NCI-H2227 treated with DMSO at 0.1 percent for 48 hours (cell line): ENCODE measurements at regions not wholly inside any gene's neighbourhood (a gene's known extent, or its start where the extent isn't known, plus 50 kb on each side); places are given as distances from the start of the nearest gene placed in this dataset.
"Not testable (repeated sequence)": the region's sequence is repeated elsewhere in the genome, so short reads cannot be mapped to it uniquely, and the experiment has no call there.

Experiments used
- DNase-seq: peaks from one replicate; lab custom pipeline; 2025; lab: John Stamatoyannopoulos, UW

DNA sequence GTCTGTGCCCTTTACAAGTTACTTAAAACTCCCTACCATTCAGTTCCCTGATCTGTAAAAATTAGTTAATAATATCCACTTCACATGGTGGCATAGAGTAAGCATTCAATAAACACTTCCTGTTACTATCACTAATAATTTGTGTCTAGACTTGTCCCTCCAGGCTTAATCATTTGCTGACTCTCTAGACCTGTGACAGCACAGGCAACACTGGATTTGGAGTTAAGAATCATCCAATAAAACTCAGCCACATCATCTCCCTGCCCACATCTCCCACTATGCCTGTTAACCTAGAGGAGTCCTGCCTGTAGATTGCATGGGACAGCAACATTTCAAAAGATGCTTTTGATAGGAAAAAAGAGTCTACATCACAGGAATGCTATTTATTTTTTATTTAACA lies 564.6 kb downstream of the MFSD1 start:
- no peak for DNase-seq

GRCh38 chr3:159371961-159372360 lies 570.1 kb downstream of the MFSD1 start:
- no peak for DNase-seq

- DNase-seq = no peak
Observed at GRCh38 chr3:159378396-159379194, 576.7 kb downstream of the MFSD1 start.

DNA sequence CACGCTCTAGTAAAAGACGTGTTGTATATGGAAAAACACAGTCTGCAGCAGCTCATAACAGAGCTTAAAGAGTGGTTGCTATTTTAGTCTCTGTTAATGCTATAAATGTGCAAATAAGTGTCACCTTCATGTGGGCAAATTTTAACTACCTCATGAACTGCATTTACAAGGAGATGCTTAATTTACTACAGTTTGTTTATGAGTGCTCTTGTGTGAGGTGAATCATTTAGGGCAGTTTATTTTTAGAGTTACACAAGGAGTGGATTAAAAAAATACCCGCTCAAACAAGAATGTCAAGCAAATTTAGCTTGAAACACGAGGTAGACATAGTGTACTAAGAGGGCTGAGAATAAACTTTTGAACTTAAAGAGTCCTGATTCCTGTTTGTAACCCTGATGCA lies 579.0 kb downstream of the MFSD1 start:
- DNase-seq = no peak

GRCh38 chr3:159390656-159391212 lies 588.9 kb downstream of the MFSD1 start:
- no peak for DNase-seq

- DNase-seq = not testable (repeated sequence)
Observed at GRCh38 chr3:159397683-159398082, 591.0 kb upstream of the IL12A start.

- DNase-seq = no peak
Observed at GRCh38 chr3:159401069-159401468, 587.6 kb upstream of the IL12A start.

DNA sequence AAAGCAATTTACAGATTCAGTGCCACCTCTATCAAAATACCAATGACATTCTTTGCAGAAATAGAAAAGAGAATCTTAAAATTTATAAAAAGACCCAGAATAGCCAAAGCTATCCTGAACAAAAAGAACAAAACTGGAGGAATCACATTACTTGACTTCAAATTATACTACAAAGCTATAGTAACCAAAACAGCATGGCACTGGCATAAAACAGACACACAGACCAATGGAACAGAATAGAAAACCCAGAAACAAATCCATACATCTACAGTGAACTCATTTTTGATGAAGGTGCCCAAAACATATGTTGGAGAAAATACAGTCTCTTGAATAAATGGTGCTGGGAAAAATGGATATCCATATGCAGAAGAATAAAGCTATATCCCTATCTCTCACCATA lies 578.9 kb upstream of the IL12A start:
- DNase-seq = not testable (repeated sequence)

DNA sequence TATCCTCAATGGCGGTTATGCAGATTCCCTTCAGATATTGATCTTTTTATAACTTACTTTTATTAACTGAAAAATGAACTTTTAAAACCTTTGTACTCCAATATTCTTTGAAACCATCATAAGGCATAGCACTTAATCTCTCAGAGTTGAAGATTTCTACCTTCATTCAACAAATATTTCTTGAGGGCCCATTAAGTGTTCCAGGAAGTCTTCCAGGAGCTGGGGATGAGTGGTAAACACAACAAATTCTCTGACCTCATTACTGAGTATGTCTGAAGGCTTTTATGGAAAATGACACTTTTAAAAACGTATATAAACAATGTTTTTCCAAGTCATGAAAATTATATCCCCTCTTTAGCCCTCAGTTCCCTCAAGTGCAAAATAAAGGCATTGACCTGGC lies 575.3 kb upstream of the IL12A start:
- no peak for DNase-seq

DNA sequence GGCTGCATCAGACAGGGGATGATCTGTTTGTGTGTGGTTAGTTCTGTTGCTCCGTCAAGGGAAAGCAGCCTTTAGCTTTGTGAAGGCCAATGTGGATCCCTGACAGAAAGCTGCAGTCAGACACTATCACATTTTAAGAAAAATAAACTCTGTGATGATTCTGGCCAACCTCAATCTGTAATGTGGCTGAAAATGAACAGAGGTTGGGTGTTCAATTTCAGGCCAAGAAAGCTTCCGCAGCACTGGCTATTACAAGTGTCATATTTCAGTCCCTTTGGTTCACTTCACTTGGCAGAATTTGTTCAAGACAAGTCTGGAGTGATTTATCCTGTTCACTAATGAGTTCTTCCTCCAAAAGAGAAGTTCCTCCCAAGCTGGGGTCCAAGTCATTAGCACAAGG lies 571.8 kb upstream of the IL12A start:
- DNase-seq = no peak

- no peak for DNase-seq
Observed at GRCh38 chr3:159417761-159418160, 570.9 kb upstream of the IL12A start.

- DNase-seq = no peak
Observed at GRCh38 chr3:159418571-159419526, 569.8 kb upstream of the IL12A start.

DNA sequence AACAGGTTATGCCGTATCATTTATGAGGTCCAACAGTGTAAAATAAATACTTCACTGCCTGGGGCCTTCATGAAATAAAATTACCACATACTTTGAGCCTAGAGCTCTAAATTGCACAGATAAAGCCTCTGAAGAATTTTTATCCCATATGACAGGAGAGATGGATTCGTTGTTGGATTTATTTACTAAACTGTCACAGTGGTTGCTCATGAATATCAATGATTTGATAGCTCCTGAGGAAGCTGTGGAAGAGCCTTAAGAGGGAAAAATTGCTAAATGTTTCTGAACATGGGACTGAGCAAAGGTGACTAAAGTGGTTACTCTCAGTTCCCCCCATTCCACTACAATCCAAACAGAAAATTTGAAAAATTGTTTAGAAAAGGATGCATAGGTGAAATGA lies 558.9 kb upstream of the IL12A start:
- DNase-seq = no peak

DNA sequence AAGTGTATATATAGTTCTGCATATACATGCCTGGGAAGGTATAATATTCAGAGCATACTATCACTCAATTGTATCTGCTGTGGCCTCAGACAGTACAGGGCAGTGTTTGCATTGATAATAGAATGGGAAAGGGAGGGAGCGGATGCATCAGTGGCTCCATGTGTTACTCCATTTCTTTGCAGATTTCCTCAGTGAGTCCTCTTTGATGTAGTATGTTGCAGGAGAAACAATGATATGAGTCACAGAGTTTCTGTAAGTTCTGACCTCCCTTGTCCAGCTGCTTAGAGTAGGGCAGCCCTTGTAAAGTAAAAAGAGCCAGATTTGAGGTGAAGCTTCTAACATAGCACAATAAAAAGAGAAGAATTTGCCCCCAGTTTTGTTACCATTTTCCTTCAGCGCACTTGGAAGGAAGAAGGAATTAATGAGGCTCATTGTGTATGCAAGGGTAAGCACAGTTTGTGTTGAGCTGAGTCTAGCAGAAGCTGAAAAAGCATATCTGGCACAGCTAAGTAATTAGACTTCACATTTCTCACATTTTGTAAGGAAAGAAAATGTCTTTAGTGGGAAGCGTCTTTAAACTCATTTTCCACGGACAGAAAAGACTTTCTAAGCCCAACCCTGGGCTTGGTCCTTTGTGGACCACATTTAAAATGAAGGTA lies 555.8 kb upstream of the IL12A start:
- no peak for DNase-seq

- DNase-seq = no peak
Observed at GRCh38 chr3:159439346-159439745, 549.3 kb upstream of the IL12A start.

DNA sequence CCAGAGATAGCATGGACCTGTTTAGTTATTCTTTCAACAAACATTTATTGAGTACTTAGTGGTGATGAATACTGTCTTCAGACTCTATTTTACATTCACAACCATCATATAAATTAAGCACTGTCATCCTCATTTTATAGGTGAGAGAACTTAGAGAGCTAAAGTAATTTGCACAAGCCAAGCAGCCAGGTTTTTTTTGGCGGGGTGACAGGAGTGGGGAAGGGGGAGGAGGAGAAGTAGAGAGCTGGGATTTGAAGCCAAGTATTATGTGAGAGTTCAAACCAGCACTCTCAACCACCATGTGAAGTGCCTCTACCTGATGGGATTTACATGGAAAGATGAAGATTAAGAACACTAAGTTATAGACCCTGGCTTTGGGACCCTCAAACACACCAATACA lies 547.4 kb upstream of the IL12A start:
- DNase-seq = no peak

DNA sequence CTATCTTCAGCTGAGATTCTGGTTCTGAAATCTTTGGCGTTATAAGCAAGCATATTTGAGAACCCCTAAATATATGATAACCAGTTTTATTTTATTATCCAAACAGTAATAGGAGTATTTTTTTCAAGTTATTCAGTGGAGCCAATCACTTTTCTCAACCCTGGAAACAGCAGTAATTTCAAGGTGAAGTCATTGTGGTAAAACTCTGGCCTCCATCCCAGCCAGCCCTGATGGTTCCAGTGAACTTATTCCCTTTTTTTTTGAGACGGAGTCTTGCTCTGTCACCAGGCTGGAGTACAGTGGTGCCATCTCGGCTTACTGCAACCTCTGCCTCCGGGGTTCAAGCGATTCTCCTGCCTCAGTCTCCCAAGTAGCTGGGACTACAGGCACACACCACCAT lies 545.4 kb upstream of the IL12A start:
- DNase-seq = no peak

DNA sequence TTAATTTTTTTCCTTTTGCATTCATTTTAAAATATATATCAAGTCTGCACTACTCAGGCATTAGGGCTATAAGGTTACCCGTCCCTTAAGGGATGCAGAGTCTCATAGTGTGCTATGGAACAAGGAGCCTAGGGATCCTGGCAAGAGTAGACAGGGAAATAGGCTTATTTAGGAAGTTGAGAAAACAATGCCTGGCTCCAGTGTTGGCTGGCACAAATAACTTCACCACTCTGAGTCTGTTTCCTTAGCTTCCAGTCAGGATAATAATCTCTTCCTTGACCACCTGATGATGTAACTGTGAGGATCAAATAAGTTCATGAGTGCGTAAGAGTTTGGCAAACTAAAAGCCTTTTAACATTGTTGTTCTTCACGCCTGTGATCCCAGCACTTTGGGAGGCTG lies 540.8 kb upstream of the IL12A start:
- DNase-seq = no peak

GRCh38 chr3:159448902-159449301 lies 539.7 kb upstream of the IL12A start:
- no peak for DNase-seq

DNA sequence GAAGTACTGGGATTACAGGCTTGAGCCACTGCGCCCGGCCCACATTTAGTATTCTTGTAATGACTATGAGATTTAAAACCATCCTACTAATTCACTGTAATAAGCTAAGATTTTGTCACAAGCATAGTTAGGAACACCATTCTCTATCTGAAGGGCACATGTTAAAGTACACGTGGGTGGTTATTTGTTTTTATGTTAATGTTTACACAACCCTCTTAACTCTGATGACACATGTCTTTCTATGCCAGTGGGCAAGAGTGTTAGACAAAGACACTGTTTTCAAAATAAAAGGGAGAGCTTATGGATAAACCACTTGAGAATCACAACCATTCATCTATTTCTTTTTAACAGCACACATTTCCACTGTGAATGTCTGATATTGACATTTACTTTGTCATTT lies 537.6 kb upstream of the IL12A start:
- no peak for DNase-seq

GRCh38 chr3:159451482-159451881 lies 537.2 kb upstream of the IL12A start:
- DNase-seq = no peak

DNA sequence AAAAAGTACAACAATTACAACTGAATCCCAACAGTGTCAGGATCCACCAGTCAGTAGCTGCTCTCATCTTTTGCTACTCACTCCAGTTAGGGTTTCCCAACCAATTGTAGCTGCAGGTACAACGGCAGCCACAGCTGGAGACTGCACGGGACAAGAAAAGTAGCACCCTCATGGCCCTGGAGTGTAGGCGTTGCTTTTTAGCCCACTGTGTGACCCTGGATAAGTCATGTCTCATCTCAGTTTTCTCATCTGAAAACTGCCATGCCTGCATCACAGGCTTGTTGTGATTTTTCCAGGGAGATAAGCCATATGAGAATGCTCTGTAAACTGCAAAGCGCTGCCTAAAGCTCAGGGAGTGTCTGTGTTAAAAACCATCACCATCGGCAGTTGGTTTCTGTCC lies 535.6 kb upstream of the IL12A start:
- no peak for DNase-seq
